ENCODE measurements at regions not wholly inside any gene's neighbourhood (a gene's known extent, or its start where the extent isn't known, plus 50 kb on each side); places are given as distances from the start of the nearest gene placed in this dataset.

DNA sequence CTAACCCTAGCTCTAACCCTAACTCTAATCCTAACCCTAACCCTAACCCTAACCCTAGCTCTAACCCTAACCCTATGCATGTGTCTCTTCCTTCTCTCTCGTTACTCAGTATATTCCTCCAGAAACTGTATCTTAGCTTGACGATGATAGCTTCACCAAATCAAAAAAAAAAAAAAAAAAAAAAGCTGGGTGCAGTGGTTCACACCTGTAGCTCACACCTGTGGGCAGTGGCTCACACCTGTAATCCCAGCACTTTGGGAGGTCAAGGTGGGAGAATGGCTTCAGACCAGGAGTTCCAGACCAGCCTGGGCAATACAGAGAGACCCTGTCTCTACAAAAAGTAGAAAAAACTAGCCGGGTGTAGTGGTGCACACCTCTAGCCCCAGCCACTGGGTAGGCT lies 414.0 kb downstream of the GATA3 start:
- TF ChIP-seq EZH2 (IDR thresholded peaks at IDR 0.05) (no peak), EZH2phosphoT487 (IDR thresholded peaks at IDR 0.05) (no peak)
- TF ChIP-seq, protein P1, sequence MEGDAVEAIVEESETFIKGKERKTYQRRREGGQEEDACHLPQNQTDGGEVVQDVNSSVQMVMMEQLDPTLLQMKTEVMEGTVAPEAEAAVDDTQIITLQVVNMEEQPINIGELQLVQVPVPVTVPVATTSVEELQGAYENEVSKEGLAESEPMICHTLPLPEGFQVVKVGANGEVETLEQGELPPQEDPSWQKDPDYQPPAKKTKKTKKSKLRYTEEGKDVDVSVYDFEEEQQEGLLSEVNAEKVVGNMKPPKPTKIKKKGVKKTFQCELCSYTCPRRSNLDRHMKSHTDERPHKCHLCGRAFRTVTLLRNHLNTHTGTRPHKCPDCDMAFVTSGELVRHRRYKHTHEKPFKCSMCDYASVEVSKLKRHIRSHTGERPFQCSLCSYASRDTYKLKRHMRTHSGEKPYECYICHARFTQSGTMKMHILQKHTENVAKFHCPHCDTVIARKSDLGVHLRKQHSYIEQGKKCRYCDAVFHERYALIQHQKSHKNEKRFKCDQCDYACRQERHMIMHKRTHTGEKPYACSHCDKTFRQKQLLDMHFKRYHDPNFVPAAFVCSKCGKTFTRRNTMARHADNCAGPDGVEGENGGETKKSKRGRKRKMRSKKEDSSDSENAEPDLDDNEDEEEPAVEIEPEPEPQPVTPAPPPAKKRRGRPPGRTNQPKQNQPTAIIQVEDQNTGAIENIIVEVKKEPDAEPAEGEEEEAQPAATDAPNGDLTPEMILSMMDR (IDR thresholded peaks at IDR 0.05), result no peak

Data from neural progenitor cell (in vitro differentiated cells).